ENCODE measurements at regions not wholly inside any gene's neighbourhood (a gene's known extent, or its start where the extent isn't known, plus 50 kb on each side); places are given as distances from the start of the nearest gene placed in this dataset.
"Not testable (repeated sequence)": the region's sequence is repeated elsewhere in the genome, so short reads cannot be mapped to it uniquely, and the experiment has no call there.

- no peak for DNase-seq
Observed at GRCh38 chr1:173257805-173258204, 50.7 kb upstream of the TNFSF4 start.

- DNase-seq: no peak
Observed at GRCh38 chr1:173258479-173259264, 51.5 kb upstream of the TNFSF4 start.

GRCh38 chr1:173260329-173260728 is 53.2 kb upstream of the TNFSF4 start:
- not testable (repeated sequence) for DNase-seq

- DNase-seq: no peak
Observed at GRCh38 chr1:173266841-173267240, 59.7 kb upstream of the TNFSF4 start.

GRCh38 chr1:173267453-173267945 is 60.4 kb upstream of the TNFSF4 start:
- no peak for DNase-seq

- DNase-seq: no peak
Observed at GRCh38 chr1:173268261-173268660, 61.1 kb upstream of the TNFSF4 start.

- no peak for DNase-seq
Observed at GRCh38 chr1:173268786-173269277, 61.7 kb upstream of the TNFSF4 start.

GRCh38 chr1:173269490-173270230 is 62.5 kb upstream of the TNFSF4 start:
- no peak for DNase-seq

GRCh38 chr1:173270243-173270642 is 63.1 kb upstream of the TNFSF4 start:
- no peak for DNase-seq

GRCh38 chr1:173271021-173271420 is 63.9 kb upstream of the TNFSF4 start:
- DNase-seq: not testable (repeated sequence)

GRCh38 chr1:173275496-173275895 is 68.4 kb upstream of the TNFSF4 start:
- DNase-seq: no peak

- DNase-seq: no peak
Observed at GRCh38 chr1:173276922-173277800, 70.0 kb upstream of the TNFSF4 start.

- DNase-seq: no peak
Observed at GRCh38 chr1:173280899-173281660, 73.9 kb upstream of the TNFSF4 start.

- DNase-seq: no peak
Observed at GRCh38 chr1:173285048-173285447, 77.9 kb upstream of the TNFSF4 start.

- no peak for DNase-seq
Observed at GRCh38 chr1:173287785-173288184, 80.7 kb upstream of the TNFSF4 start.

GRCh38 chr1:173293756-173294155 is 86.6 kb upstream of the TNFSF4 start:
- DNase-seq: no peak

GRCh38 chr1:173294843-173295242 is 87.7 kb upstream of the TNFSF4 start:
- DNase-seq: no peak

GRCh38 chr1:173295391-173295790 is 88.3 kb upstream of the TNFSF4 start:
- no peak for DNase-seq

GRCh38 chr1:173295995-173296394 is 88.9 kb upstream of the TNFSF4 start:
- no peak for DNase-seq

- no peak for DNase-seq
Observed at GRCh38 chr1:173297798-173298391, 90.8 kb upstream of the TNFSF4 start.

Measured in NCI-H446 (cell line).